Spleen (tissue), 11 donors: ENCODE measurements at regions not wholly inside any gene's neighbourhood (a gene's known extent, or its start where the extent isn't known, plus 50 kb on each side); places are given as distances from the start of the nearest gene placed in this dataset.
"Not testable (repeated sequence)": the region's sequence is repeated elsewhere in the genome, so short reads cannot be mapped to it uniquely, and the experiment has no call there.

Source experiments
- DNase-seq: peaks from one replicate; pipeline ENCODE4 v3.0.0-alpha.2; 2020
- H3K27ac ChIP-seq, 8 donors: fragments of 200-600 bp; sonication (generic) in 7 of 8; 1 replicate in 4 of 8; 2 replicates in 4 of 8; pipeline versions ENCODE4 v1.5.0 to v1.8.0; 2016 to 2021; ENCODE audit warnings: inconsistent platforms in 4 of 8, mild to moderate bottlenecking in 4 of 8, moderate library complexity in 1 of 8
- H3K27me3 ChIP-seq, 7 donors: fragments of 200-600 bp; sonication (generic) in 6 of 7; replicated peaks in 1 of 7; 1 replicate in 4 of 7; 2 replicates in 3 of 7; pipeline versions ENCODE4 v1.5.0 to v1.8.0; 2016 to 2021; ENCODE audit warnings: inconsistent platforms in 3 of 7, mild to moderate bottlenecking in 1 of 7
- H3K36me3 ChIP-seq, 6 donors: fragments of 200-600 bp; sonication (generic) in 5 of 6; 1 replicate in 4 of 6; 2 replicates in 2 of 6; pipeline versions ENCODE4 v1.5.0 to v1.8.0; 2016 to 2021; ENCODE audit warnings: inconsistent platforms in 2 of 6
- H3K4me1 ChIP-seq, 6 donors: fragments of 200-600 bp; sonication (generic) in 5 of 6; 1 replicate in 3 of 6; 2 replicates in 3 of 6; pipeline versions ENCODE4 v1.5.0 to v1.8.0; 2016 to 2021; ENCODE audit warnings: inconsistent platforms in 3 of 6
- H3K4me3 ChIP-seq, 8 donors: fragments of 200-600 bp; sonication (generic) in 7 of 8; 1 replicate in 4 of 8; 2 replicates in 4 of 8; pipeline versions ENCODE4 v1.5.0 to v1.8.0; 2016 to 2021; ENCODE audit warnings: inconsistent platforms in 4 of 8, mild to moderate bottlenecking in 4 of 8, moderate library complexity in 2 of 8
- H3K9me3 ChIP-seq, 8 donors: fragments of 200-600 bp; sonication (generic) in 7 of 8; 1 replicate in 4 of 8; 2 replicates in 4 of 8; pipeline versions ENCODE4 v1.5.0 to v1.8.0; 2016 to 2021; ENCODE audit warnings: inconsistent platforms in 4 of 8
- POLR2A ChIP-seq, 3 donors: fragments of 450-650 bp; IDR thresholded peaks; one replicate each; pipeline ENCODE4 v1.5.1; 2017; ENCODE audit warnings: antibody characterized with exemption in 3 of 3, mild to moderate bottlenecking in 1 of 3
- POLR2AphosphoS5 ChIP-seq, 3 donors: sonication (generic); formaldehyde crosslinking; IDR thresholded peaks; one replicate each; pipeline ENCODE4 v1.5.1; 2017; ENCODE audit warnings: antibody characterized with exemption in 3 of 3
- WGBS, 5 donors: extraction: QIAGEN DNeasy Blood & Tissue Kit in 3 of 5; methylation state at CpG; one replicate each; pipeline versions ENCODE4 v1.1.5 to v1.1.7; 2013 to 2018; 5-methylcytosine and 5-hydroxymethylcytosine counted together
- intact Hi-C: fragments of 100-400 bp; cut with DNase I; formaldehyde crosslinking; loops from one replicate; pipeline ENCODE4 v1.15.0; 2023; ENCODE audit warnings: low total_unique reads
- TF ChIP-seq, protein P1 (sequence below), 11 experiments: fragments of 200-600 bp in 7 of 11; fragments of 450-650 bp in 4 of 11; sonication (generic) in 4 of 11; IDR thresholded peaks in 8 of 11; conservative IDR thresholded peaks in 3 of 11; 1 replicate in 7 of 11; 2 replicates in 4 of 11; pipeline versions ENCODE4 v1.4.0 to v1.8.0; 2016 to 2021; ENCODE audit warnings: antibody characterized with exemption in 11 of 11, inconsistent platforms in 4 of 11, mild to moderate bottlenecking in 1 of 11
- donor health status: healthy with polysubstance abuse.
- donor health status: DM: no; HTN: no; CAD: no; lungs with moderate emphysema.
- donor health status: DM: no; HTN: no; CAD: no.
- donor health status: Bipolar disorder and iron deficiency.
- donor health status: healthy.
- donor health status: DM: no; HTN: no; CAD: no.
- donor health status: DM: yes; HTN: yes; CAD: no.

DNA sequence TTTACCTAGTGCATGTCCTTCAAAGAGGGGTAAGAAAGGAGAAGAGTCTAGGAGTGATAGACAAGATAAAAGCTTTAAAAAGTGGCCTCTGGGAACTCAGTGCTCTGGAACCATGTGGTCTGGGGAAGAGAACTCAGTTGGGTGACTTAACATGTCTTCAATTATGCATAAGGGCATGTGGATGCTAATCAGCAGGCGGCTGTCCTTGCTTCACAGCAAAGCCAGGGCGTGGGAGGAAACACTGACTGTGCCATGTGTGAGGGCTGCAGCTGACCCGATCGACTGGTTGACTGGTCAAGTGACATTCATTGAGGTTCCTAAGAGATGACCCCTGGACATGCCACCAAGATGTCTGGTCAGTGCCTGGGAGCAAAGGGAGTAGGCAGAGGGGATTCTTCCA is 1053.8 kb downstream of the BCL11B start:
- WGBS, 5 donors = 72 to 84% (median 75%) methylated on average over 4 of the region's 4 CpGs
- intact Hi-C loops = no loop called here
- H3K4me3 ChIP-seq = no peak overlapping the region
- no peaks in the 10 kb centered on the region for H3K36me3 ChIP-seq
- H3K4me1 ChIP-seq = peaks cover 0 to 3% (median 0%) of the 10 kb centered on the region in 6 donors
- peaks cover 0 to 4% (median 0%) of the 10 kb centered on the region in 7 donors for H3K27me3 ChIP-seq
- H3K9me3 ChIP-seq = no peaks in the 10 kb centered on the region
- TF ChIP-seq POLR2AphosphoS5 (IDR thresholded peaks at IDR 0.05) (no peak), POLR2A (IDR thresholded peaks at IDR 0.05) (no peak)
- TF ChIP-seq, protein P1, sequence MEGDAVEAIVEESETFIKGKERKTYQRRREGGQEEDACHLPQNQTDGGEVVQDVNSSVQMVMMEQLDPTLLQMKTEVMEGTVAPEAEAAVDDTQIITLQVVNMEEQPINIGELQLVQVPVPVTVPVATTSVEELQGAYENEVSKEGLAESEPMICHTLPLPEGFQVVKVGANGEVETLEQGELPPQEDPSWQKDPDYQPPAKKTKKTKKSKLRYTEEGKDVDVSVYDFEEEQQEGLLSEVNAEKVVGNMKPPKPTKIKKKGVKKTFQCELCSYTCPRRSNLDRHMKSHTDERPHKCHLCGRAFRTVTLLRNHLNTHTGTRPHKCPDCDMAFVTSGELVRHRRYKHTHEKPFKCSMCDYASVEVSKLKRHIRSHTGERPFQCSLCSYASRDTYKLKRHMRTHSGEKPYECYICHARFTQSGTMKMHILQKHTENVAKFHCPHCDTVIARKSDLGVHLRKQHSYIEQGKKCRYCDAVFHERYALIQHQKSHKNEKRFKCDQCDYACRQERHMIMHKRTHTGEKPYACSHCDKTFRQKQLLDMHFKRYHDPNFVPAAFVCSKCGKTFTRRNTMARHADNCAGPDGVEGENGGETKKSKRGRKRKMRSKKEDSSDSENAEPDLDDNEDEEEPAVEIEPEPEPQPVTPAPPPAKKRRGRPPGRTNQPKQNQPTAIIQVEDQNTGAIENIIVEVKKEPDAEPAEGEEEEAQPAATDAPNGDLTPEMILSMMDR (IDR thresholded peaks at IDR 0.05 in 8 of 11, conservative IDR thresholded peaks at IDR 0.05 in 3 of 11) = no peak
- no peak overlapping the region for H3K27ac ChIP-seq
- DNase-seq = no peak

DNA sequence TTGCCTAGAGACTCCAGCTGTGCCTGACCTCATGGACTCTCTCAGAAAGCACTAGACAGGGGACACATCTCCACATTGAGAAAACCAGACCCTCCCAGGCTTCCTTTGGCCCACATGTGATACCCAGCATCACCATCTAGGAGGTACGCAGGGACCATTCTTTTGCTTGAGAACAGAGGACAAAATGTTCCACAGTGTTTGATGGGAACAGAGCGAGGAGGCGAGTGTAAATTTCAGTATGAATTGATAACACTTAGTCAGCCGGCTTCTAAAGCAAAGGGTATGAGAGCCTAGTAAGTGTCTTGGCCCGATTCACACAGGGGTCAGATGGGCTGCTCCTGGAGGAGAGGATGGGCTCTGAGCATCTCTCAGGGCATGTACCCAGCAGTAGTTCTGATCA is 1052.4 kb downstream of the BCL11B start:
- no peaks in the 10 kb centered on the region for H3K36me3 ChIP-seq
- TF ChIP-seq, protein P1 (IDR thresholded peaks at IDR 0.05 in 8 of 11, conservative IDR thresholded peaks at IDR 0.05 in 3 of 11) = no peak
- no peak for TF ChIP-seq POLR2AphosphoS5 (IDR thresholded peaks at IDR 0.05)
- TF ChIP-seq POLR2A (IDR thresholded peaks at IDR 0.05) = no peak
- peaks cover 0 to 5% (median 0%) of the 10 kb centered on the region in 6 donors for H3K4me1 ChIP-seq
- no peak for DNase-seq
- no peaks in the 10 kb centered on the region for H3K9me3 ChIP-seq
- no peak overlapping the region for H3K27ac ChIP-seq
- WGBS, 5 donors = 82 to 86% (median 85%) methylated on average over 5 of the region's 5 CpGs
- no peak overlapping the region for H3K4me3 ChIP-seq
- H3K27me3 ChIP-seq = peaks cover 0 to 3% (median 0%) of the 10 kb centered on the region in 7 donors
- intact Hi-C loops = no loop called here

DNA sequence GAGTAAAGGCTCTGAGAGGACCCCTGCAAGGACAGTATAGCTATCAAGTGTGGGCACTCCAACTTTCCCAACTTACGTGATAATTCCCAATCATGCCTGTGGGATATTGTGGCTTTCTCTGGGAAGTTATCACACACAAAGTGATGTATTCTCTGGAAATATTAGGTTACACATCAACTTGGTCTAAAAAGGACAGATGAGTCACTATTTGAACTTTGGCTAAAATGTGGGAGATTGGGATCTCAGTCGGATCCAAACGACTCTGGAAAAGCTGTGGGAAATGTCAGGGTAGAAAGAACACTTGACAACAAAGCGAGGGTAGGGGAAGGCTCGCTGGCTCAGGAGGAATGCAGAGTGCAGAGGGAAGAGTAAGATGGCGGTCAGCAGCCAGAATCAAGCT is 1048.9 kb downstream of the BCL11B start:
- H3K4me1 ChIP-seq = peaks cover 0 to 5% (median 0%) of the 10 kb centered on the region in 6 donors

DNA sequence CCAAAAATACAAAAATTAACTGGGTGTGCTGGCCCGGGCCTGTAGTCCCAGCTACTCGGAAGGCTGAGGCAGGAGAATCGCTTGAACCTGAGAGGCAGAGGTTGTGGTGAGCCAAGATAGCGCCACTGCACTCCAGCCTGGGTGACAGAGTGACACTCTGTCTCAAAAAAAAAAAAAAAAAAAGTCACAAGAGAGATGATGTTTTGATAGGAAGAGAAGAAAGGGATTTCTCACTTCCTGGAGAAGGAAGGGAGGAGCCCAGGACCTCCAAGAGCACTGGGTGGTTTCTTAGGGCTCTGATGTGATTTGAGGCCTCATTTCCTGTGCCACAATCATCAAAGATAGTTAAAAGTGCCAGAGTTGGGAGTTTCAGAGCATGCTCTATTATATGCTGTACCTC is 1048.3 kb downstream of the BCL11B start:
- H3K27me3 ChIP-seq, DNase-seq, intact Hi-C loops, H3K4me1 ChIP-seq, H3K4me3 ChIP-seq, H3K36me3 ChIP-seq, H3K9me3 ChIP-seq: not testable (repeated sequence)
- 61 to 80% (median 78%) methylated on average over 3 to 4 of the region's 4 CpGs for WGBS, 5 donors
- peak overlapping the region in 4 of 8 donors; percentile 19 to 68 (median 26) for H3K27ac ChIP-seq

More for the DNA sequence above, 1048.9 kb downstream of the BCL11B start:
- no peak for DNase-seq
- Histone ChIP-seq H3K4me3 (no peak overlapping the region), H3K9me3 (no peaks in the 10 kb centered on the region), H3K27ac (peak overlapping the region in 4 of 8 donors; percentile 19 to 68 (median 26)), H3K27me3 (no peaks in the 10 kb centered on the region), H3K36me3 (no peaks in the 10 kb centered on the region)
- TF ChIP-seq POLR2AphosphoS5 (IDR thresholded peaks at IDR 0.05) (no peak), POLR2A (IDR thresholded peaks at IDR 0.05) (no peak)
- TF ChIP-seq, protein P1 (IDR thresholded peaks at IDR 0.05 in 8 of 11, conservative IDR thresholded peaks at IDR 0.05 in 3 of 11) = no peak
- 84 to 90% (median 88%) methylated on average over 6 of the region's 6 CpGs for WGBS, 5 donors
- intact Hi-C loops = no loop called here

DNA sequence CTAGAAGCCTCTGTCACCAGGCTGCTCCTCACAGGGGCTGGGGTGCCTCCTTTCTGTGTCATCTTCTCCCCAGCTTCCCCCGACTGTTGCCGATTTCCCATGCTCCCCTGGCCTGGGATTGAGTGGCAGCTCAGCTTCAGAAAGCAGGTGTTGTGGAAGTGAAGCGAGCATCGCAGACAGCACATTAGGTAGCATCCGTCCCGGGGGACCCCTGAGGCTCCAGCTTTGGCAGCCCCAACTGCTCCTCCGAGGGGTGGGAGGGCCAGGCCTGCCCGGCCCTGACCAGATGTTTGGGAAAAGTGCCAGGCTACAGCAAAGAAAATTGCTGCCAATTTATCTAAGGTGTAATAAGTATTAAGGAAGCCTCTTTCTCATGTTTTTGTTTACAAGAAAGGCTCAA is 1045.6 kb downstream of the BCL11B start:
- H3K9me3 ChIP-seq = no peaks in the 10 kb centered on the region
- peaks cover 0 to 5% (median 0%) of the 10 kb centered on the region in 6 donors for H3K4me1 ChIP-seq
- no peak overlapping the region for H3K4me3 ChIP-seq
- no peaks in the 10 kb centered on the region for H3K27me3 ChIP-seq
- TF ChIP-seq, protein P1 (IDR thresholded peaks at IDR 0.05 in 8 of 11, conservative IDR thresholded peaks at IDR 0.05 in 3 of 11) = no peak
- TF ChIP-seq POLR2A (IDR thresholded peaks at IDR 0.05) (no peak), POLR2AphosphoS5 (IDR thresholded peaks at IDR 0.05) (no peak)
- H3K36me3 ChIP-seq = no peaks in the 10 kb centered on the region
- intact Hi-C loops = no loop called here
- peak overlapping the region in 2 of 8 donors; percentile 21 to 44 for H3K27ac ChIP-seq
- 71 to 87% (median 78%) methylated on average over 8 of the region's 8 CpGs for WGBS, 5 donors
- DNase-seq = no peak
